HG02610 (cell line): ENCODE measurements at regions not wholly inside any gene's neighbourhood (a gene's known extent, or its start where the extent isn't known, plus 50 kb on each side); places are given as distances from the start of the nearest gene placed in this dataset.
"Not testable (repeated sequence)": the region's sequence is repeated elsewhere in the genome, so short reads cannot be mapped to it uniquely, and the experiment has no call there.

Source experiments
- ATAC-seq: cut with Tn5 transposase; IDR thresholded peaks from one replicate; pipeline ENCODE4 v1.9.1; 2021; ENCODE audit warnings: mild to moderate bottlenecking, moderate library complexity; ENCODE audit not compliant: unreplicated experiment

DNA sequence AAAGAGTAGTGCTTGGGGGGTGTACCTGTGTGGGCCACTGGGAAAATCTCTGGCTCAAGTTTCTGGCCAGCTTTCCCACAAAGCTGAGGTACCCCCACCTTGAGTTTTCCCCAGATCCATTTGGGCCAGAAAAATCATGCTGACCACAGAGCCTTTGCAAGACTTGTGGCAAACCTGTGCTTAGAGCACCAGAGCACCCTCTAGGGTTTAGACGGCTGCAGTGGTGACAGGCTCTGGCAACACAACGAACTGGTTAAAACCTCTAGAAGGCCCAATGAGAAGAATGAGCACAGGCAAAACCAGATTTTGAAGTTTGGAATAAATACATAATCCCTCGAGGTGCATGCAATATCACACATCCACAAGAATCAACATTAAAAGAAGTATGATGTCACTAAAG lies 290.7 kb upstream of the FOLH1 start:
- ATAC-seq: no peak

- ATAC-seq: no peak
Observed at GRCh38 chr11:49505231-49505630, 296.8 kb upstream of the FOLH1 start.

GRCh38 chr11:49526240-49526829 lies 317.9 kb upstream of the FOLH1 start:
- peak; percentile 90 for ATAC-seq

DNA sequence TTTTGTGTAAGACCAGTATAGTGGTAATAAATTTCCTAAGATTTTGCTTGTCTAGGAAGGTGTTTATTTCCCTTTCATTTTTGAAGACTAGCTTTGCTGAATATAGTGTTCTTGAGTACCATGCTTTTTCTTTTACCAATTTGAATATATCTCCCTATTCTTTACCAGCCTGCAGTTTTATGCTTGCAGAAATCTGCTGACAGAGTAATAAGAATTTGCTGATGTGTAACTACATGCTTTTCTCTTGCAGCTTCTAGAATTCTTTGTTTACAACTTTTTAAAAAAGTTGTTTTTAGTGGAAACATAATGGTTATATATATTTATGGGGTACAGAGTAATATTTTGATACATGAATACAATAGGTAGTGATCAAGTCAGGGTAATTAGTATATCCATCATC lies 324.8 kb upstream of the FOLH1 start:
- ATAC-seq: no peak

DNA sequence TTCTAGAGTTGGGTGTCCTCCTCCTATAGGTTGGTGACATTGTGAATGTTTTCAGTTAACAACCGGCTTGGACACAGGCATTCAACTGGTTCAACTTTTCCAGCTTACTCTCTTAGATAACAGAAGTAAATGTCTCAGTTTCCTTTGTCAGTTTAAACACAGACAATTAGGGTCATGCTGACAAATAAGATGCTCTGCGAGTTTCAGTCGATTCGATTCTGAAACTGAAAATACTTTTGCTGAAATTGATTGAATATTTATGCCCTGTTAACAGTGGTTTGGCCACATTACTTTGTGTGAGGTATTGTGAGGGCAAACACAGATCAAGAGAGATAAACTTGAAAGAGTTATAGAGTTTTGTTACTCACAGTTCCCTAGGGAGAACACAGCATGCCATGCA lies 330.5 kb upstream of the FOLH1 start:
- ATAC-seq: not testable (repeated sequence)

GRCh38 chr11:49558261-49558847 lies 350.0 kb upstream of the FOLH1 start:
- not testable (repeated sequence) for ATAC-seq

DNA sequence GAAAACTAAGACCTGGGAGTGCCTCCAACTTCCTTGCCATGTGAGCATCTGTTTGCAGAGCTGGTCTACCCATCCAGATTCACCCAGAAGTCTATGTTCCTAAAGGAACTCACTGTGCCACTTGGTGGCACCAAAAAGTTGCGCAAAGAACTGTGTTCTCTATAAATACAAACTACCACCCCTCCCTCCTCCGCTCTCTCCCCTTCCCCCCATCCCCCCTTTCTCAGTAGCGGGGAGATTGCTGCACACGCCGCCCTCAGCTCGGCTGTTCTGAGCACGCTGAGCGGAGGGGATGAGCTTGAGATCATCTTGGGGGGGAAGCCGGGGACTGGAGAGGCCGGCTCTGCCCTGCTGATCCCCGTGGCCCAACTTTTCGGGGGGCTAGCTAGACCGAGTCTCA lies 352.2 kb upstream of the FOLH1 start:
- not testable (repeated sequence) for ATAC-seq

DNA sequence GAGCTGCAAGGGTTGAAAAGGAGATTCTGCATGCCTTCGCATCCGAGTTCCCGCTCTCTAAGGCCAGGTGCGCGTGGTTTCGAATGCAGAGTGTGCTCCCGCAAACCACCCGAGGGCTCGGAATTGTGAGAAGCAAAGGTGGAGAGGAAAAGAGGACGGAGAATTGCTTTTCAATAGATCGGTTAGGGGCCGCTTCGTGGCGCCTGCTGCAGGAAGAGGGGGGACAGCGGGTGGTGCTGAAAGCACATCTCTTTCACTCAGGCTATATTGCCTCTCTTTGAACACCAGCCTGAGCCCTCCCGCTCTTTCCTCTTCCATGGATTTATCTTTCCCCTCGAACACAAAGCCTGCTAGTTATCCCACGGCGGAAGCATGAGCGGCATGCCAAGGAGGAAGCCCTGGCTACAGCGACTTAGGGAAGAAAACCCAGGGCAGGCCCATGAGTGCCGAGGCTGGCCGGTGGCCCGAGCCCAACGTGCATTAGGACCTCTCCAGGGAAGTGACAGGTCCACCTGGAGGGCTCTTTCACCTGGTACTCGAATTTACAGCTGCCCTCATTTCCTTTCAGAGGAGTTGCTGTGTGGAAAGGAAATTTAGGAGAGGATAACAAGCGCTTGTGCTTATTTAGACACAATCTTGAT lies 353.0 kb upstream of the FOLH1 start:
- not testable (repeated sequence) for ATAC-seq

DNA sequence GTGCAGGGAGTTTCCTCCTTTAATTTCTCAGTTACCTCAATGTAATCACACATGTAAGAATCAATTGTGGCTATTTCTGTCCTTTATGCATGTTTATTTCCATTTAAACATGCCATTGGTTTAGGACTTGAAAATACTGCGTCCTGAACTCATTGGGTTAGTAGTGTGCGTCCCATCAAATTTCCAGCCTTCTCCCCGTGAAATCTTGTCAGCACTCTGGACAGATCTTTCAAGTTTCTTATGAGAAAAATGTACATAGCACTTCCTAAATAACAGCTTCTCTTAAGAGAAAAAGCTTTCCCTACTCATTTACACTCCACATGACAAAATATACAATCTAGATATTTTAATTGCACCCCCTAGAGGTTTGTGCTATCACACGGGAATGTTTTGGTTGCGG lies 353.9 kb upstream of the FOLH1 start:
- ATAC-seq: not testable (repeated sequence)

GRCh38 chr11:49579492-49579891 lies 371.1 kb upstream of the FOLH1 start:
- ATAC-seq: not testable (repeated sequence)

DNA sequence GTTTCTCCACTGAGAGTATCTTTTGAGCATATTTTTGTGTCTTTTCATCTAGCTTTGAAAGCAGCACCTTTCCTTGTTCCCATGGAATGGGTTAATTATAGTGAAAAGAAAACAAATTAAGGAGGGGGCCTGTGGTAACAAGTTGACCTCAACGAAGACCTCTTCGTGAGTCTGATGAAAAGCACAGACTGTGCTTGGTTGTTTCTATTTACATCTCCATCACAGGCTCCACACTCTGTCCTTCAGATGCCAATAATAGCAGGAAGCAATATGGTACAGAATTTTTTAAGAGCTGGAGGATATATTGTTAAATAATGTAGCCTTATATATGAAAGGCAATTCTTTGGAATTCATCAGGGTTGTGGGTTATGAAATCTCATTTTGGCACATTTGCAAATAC lies 366.7 kb upstream of the OR4C13 start:
- ATAC-seq: not testable (repeated sequence)

GRCh38 chr11:49608892-49609291 lies 343.3 kb upstream of the OR4C13 start:
- ATAC-seq: not testable (repeated sequence)

DNA sequence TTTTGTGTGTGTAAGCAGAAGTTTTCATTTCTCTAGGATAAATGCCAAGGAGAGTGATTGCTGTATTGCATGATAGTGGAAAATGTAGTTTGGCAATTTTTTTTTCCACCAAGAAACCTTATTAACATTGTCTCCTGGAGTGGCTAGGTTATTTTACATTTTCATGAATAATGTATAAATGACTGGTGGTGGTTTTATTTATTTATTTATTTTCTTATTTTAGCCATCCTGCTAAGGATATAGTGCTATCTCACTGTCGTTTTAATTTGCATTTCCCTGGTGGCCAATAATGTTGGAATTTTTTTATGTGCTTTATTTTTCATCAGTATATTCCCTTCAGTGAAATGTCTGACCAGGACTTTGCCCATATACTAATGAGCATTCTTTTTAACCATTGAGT lies 328.3 kb upstream of the OR4C13 start:
- ATAC-seq: not testable (repeated sequence)

DNA sequence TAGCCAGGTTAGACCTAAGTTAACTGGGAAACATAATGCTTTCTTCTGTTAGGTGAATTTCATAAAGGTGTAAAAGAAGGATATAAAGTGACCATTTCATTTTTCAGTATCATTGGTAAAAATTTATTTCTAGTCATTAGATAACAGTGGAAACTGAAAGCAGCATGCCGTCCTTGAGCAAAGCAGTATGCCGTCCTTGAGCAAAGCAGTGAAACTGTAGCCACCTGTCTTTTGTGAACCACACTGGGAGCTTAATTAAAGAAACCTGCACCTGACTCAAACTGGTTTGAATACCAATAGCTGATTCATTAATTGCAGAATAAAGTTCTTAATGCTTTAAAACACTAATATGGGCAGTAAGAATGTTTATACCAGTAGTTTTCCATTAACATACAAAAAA lies 281.5 kb upstream of the OR4C13 start:
- ATAC-seq: not testable (repeated sequence)

GRCh38 chr11:49702121-49702520 lies 250.1 kb upstream of the OR4C13 start:
- ATAC-seq: not testable (repeated sequence)

- ATAC-seq: not testable (repeated sequence)
Observed at GRCh38 chr11:49750447-49750846, 201.7 kb upstream of the OR4C13 start.

DNA sequence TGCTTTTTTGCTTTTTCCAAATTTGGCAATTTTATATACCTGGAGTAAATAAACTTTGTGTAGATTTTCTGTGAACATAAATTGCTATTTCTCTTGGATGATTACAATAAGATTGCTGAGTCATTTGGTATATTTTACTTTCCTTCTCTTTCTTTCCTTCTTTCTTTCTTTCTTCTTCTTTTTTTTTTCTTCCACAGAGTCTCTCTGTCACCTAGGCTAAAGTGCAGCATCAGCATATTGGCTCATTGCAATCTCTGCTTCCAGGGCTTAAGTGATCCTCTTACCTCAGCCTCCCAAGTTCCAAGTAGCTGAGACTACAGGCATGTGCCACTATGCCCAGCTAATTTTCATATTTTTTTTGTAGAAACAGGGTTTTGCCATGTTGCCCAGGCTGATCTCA lies 201.2 kb upstream of the OR4C13 start:
- ATAC-seq: not testable (repeated sequence)

- ATAC-seq: not testable (repeated sequence)
Observed at GRCh38 chr11:49780791-49781190, 171.4 kb upstream of the OR4C13 start.

DNA sequence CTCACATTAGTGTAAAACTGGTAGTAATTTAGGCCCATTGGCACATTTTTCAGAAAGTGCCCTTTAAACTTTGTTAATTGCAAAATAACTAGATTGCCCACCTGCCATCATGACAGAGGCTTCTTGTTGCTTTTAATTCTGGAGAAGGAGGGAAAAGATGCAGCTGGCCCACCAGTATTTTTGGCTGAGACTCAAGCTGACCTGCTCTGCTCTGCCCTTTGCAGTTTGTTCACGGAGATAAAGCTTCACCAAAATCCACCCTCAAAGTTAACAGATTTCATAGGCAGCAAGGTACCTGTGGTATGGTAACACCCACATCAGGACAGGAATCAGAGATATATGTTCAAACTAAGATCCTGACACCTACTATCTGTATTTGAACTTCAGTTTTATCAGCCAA lies 170.2 kb upstream of the OR4C13 start:
- ATAC-seq: not testable (repeated sequence)

GRCh38 chr11:49783841-49784240 lies 168.3 kb upstream of the OR4C13 start:
- not testable (repeated sequence) for ATAC-seq

DNA sequence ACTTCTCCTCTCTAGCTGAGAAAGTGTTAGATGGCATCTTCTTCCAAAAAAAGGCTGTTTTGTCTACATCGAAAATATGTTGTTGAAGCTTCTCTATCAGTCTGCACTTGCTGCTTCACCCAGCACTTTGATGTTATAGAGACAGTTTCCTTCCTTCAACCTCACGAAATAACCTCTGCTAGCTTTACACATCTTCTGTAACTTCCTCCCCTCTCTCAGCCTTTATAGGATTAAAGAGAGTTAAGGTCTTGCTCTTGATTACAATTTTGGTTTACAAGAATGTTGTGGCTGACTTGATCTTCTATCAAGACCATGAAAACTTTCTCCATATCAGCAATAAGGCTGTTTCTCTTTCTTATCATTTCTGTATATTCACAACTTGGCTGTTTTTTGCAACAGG lies 162.4 kb upstream of the OR4C13 start:
- ATAC-seq: not testable (repeated sequence)

DNA sequence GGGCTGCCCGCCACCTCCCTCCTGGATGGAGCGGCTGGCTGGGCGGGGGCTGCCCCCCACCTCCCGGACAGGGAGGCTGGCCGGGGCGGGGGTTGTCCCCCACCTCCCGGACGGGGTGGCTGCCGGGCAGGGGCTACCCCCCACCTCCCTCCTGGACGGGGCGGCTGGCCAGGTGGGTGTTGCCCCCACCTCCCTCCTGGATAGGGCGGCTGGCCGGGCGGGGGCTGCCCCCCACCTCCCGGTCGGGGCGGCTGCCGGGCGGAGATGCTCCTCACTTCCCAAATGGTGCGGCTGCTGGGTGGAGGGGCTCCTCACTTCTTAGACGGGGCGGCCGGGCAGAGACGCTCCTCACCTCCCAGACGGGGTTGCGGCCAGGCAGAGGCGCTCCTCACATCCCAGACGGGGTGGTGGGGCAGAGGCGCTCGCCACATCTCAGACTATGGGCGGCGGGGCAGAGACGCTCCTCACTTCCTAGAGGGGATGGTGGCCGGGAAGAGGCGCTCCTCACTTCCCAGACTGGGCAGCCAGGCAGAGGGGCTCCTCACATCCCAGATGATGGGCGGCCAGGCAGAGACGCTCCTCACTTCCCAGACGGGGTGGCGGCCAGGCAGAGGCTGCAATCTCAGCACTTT lies 153.9 kb upstream of the OR4C13 start:
- ATAC-seq: not testable (repeated sequence)
